ENCODE measurements at regions not wholly inside any gene's neighbourhood (a gene's known extent, or its start where the extent isn't known, plus 50 kb on each side); places are given as distances from the start of the nearest gene placed in this dataset. TPM values are rescaled to one million over a fixed set of nuclear protein-coding genes. Genes with fewer than 3 reads are reported as not detected.

DNA sequence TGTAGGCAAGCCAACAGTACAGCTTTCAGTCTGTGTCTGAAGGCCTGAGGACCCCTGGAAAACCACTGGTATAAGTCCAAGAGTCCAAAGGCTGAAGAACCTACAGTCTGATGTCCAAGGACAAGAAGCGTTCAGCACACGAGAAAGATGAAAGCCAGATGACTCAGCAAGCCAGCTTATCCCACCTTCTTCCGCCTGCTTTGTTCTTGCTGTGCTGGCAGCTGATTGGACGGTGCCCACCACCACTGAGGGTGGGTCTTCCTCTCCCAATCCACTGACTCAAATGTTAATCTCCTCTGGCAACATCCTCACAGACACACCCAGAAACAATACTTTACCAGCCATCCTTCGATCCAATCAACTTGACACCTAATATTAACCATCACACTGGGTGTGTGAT lies 59.0 kb upstream of the PDZRN3 start:
- Histone ChIP-seq H3K4me3 (no peak overlapping the region), H3K27me3 (no peaks in the 10 kb centered on the region), H3K27ac (no peak overlapping the region), H3K36me3 (no peaks in the 10 kb centered on the region), H3K9me3 (no peaks in the 10 kb centered on the region), H3K4me1 (peaks cover 18% of the 10 kb centered on the region)
- DNase-seq (ENCODE audit: extremely low spot score in 2 of 2), result no peak
- TF ChIP-seq POLR2A (IDR thresholded peaks at IDR 0.05) (no peak), POLR2AphosphoS5 (IDR thresholded peaks at IDR 0.05; ENCODE audit: insufficient read depth in 1 of 2, low read depth in 1 of 2) (no peak)
- TF ChIP-seq, protein P1, sequence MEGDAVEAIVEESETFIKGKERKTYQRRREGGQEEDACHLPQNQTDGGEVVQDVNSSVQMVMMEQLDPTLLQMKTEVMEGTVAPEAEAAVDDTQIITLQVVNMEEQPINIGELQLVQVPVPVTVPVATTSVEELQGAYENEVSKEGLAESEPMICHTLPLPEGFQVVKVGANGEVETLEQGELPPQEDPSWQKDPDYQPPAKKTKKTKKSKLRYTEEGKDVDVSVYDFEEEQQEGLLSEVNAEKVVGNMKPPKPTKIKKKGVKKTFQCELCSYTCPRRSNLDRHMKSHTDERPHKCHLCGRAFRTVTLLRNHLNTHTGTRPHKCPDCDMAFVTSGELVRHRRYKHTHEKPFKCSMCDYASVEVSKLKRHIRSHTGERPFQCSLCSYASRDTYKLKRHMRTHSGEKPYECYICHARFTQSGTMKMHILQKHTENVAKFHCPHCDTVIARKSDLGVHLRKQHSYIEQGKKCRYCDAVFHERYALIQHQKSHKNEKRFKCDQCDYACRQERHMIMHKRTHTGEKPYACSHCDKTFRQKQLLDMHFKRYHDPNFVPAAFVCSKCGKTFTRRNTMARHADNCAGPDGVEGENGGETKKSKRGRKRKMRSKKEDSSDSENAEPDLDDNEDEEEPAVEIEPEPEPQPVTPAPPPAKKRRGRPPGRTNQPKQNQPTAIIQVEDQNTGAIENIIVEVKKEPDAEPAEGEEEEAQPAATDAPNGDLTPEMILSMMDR (IDR thresholded peaks at IDR 0.05), result no peak
- intact Hi-C loops (cut with DNase I), result no loop called here

DNA sequence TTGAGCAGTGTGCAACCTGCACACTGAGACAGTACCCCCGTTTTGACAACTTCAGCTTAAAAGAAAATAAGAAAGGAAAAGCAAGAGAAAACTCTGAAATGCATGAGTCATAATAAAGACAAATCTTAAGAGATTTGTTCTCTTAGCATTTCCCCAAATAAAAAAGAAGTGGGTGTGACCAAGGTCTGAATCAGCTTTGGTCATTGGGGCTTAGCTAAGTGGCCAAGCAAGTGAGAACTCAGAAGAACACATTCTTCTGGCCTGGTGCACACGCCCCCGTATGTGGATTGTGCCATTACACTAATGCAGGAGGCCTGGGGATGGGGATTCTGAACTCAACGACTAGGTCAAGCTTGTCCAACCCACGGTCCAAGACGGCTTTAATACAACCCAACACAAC lies 56.9 kb upstream of the PDZRN3 start:
- Histone ChIP-seq H3K4me1 (no peaks in the 10 kb centered on the region), H3K27ac (no peak overlapping the region), H3K9me3 (no peaks in the 10 kb centered on the region), H3K36me3 (no peaks in the 10 kb centered on the region), H3K4me3 (no peak overlapping the region), H3K27me3 (no peaks in the 10 kb centered on the region)
- no peak for TF ChIP-seq POLR2A (IDR thresholded peaks at IDR 0.05)
- intact Hi-C loops (cut with DNase I), result no loop called here
- DNase-seq (ENCODE audit: extremely low spot score in 2 of 2), result no peak

DNA sequence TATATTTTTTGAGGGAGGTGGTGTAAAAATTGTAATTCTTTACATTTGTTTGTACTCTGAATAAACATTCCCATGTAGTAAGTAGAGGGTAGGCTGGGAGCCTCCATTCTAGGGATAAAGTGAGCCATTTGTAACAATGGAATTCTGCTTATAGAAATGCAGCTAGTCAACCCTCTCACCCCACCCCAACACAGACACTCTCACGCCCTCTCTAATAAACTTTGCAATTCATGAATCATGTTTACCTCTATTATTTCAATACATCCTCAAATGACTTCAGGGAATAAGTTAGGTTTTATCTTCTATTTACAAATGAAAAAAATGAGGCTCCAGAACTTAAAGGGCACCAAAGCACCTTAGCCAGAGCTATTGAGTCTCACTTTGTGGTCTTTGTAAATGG lies 56.5 kb upstream of the PDZRN3 start:
- H3K9me3 ChIP-seq, result no peaks in the 10 kb centered on the region
- TF ChIP-seq POLR2A (IDR thresholded peaks at IDR 0.05), result no peak
- TF ChIP-seq, protein P1 (IDR thresholded peaks at IDR 0.05), result no peak
- TF ChIP-seq POLR2AphosphoS5 (IDR thresholded peaks at IDR 0.05; ENCODE audit: insufficient read depth in 1 of 2, low read depth in 1 of 2), result no peak
- H3K27ac ChIP-seq, result no peak overlapping the region
- no peak overlapping the region for H3K4me3 ChIP-seq
- no peaks in the 10 kb centered on the region for H3K4me1 ChIP-seq
- H3K27me3 ChIP-seq, result no peaks in the 10 kb centered on the region
- no peak for DNase-seq (ENCODE audit: extremely low spot score in 2 of 2)
- intact Hi-C loops (cut with DNase I), result no loop called here
- H3K36me3 ChIP-seq, result no peaks in the 10 kb centered on the region

DNA sequence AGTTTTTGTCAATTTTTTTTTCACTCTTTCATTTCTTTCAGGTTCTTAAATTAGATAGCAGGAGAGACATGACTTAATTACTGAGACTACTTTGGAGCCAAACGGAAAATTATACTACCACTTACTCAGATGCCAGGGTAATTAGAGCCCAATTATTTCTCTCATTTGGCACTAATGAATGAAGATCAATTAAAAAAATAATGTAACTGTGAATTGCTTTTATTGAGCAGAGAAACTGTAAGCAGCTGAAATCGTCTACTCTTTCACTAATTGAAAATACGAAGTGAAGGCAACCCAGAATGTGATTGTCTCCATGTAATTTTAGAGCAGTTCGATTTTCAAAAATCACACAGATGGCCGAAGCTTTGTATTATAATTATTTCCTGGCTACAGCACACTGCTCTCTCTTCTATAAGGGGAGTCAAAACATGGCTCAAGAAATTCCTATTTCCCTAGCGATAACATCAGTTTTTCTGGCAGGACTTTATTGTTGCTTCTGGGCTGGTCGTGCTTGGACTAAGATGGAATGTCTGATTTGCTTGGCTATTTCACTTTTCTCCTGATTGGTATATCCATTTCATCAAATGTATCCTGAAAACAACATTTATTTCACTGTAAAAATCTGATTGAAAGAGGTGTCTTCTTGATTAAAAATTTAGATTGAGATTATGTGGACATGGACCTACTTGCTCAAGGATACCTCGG lies 55.8 kb upstream of the PDZRN3 start:
- Histone ChIP-seq H3K4me1 (no peaks in the 10 kb centered on the region), H3K9me3 (no peaks in the 10 kb centered on the region), H3K36me3 (no peaks in the 10 kb centered on the region), H3K27me3 (no peaks in the 10 kb centered on the region), H3K27ac (no peak overlapping the region), H3K4me3 (no peak overlapping the region)
- DNase-seq (ENCODE audit: extremely low spot score in 2 of 2), result no peak
- intact Hi-C loops (cut with DNase I), result no loop called here
- TF ChIP-seq POLR2AphosphoS5 (IDR thresholded peaks at IDR 0.05; ENCODE audit: insufficient read depth in 1 of 2, low read depth in 1 of 2) (no peak), POLR2A (IDR thresholded peaks at IDR 0.05) (no peak)
- TF ChIP-seq, protein P1 (IDR thresholded peaks at IDR 0.05), result no peak

DNA sequence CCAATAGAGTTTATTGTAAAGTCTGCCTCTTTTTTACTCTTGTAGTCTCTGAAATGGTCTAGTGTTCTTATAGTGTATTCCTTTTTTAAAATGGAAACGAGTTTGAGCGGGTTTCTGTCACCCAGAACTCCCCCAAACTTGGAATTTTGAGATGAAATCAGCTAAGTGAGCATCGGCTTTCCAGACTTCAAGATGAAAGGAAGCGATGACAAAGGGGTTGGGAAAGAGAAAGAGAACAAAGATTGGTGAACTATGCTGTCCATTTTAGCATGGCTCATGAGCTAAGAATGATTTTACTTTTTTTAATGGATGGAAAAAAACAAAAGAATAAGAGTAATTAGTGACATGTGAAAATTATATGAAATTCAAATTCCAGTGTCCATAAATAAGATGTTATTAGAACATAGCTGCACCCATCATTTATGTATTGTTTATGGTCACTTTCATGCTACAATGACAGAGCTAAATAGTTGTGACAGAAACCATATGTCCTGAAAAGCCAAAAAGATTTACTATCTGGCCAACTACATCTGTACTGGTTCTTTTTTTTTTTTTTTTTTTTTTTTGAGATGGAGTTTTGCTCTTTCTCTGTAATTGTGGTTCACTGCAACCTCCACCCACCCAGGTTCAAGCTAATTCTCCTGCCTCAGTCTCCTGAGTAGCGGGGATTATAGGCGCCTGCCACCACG lies 52.7 kb upstream of the PDZRN3 start:
- intact Hi-C loops (cut with DNase I), result no loop called here
- Histone ChIP-seq H3K27ac (no peak overlapping the region), H3K4me1 (no peaks in the 10 kb centered on the region), H3K36me3 (no peaks in the 10 kb centered on the region), H3K9me3 (no peaks in the 10 kb centered on the region), H3K4me3 (no peak overlapping the region), H3K27me3 (no peaks in the 10 kb centered on the region)
- no peak for DNase-seq (ENCODE audit: extremely low spot score in 2 of 2)
- TF ChIP-seq POLR2AphosphoS5 (IDR thresholded peaks at IDR 0.05; ENCODE audit: insufficient read depth in 1 of 2, low read depth in 1 of 2) (no peak), POLR2A (IDR thresholded peaks at IDR 0.05) (no peak)
- TF ChIP-seq, protein P1 (IDR thresholded peaks at IDR 0.05), result no peak

Small RNAs in the stretch of these regions (small RNA-seq; reads per million reads assigned to genes)
- gene RF00017, result not detected

All from vagina (tissue), 2 donors.